ENCODE measurements at regions not wholly inside any gene's neighbourhood (a gene's known extent, or its start where the extent isn't known, plus 50 kb on each side); places are given as distances from the start of the nearest gene placed in this dataset.
"Not testable (repeated sequence)": the region's sequence is repeated elsewhere in the genome, so short reads cannot be mapped to it uniquely, and the experiment has no call there.

- no peak for DNase-seq
Measured at GRCh38 chr12:91880528-91880927, 265.1 kb downstream of the BTG1 start.

- no peak for DNase-seq
Measured at GRCh38 chr12:91877456-91878235, 268.0 kb downstream of the BTG1 start.

GRCh38 chr12:91877022-91877421 is 268.6 kb downstream of the BTG1 start:
- DNase-seq: no peak

- DNase-seq: not testable (repeated sequence)
Measured at GRCh38 chr12:91875671-91876070, 270.0 kb downstream of the BTG1 start.

- DNase-seq: no peak
Measured at GRCh38 chr12:91874086-91874865, 271.4 kb downstream of the BTG1 start.

- DNase-seq: no peak
Measured at GRCh38 chr12:91871751-91872150, 273.9 kb downstream of the BTG1 start.

GRCh38 chr12:91870872-91871707 is 274.6 kb downstream of the BTG1 start:
- DNase-seq: no peak

- no peak for DNase-seq
Measured at GRCh38 chr12:91868054-91868453, 277.6 kb downstream of the BTG1 start.

- DNase-seq: no peak
Measured at GRCh38 chr12:91866566-91866965, 279.1 kb downstream of the BTG1 start.

GRCh38 chr12:91863702-91864101 is 281.9 kb downstream of the BTG1 start:
- no peak for DNase-seq

GRCh38 chr12:91861554-91861953 is 284.1 kb downstream of the BTG1 start:
- DNase-seq: no peak

GRCh38 chr12:91859347-91859746 is 286.3 kb downstream of the BTG1 start:
- no peak for DNase-seq

GRCh38 chr12:91857813-91858542 is 287.7 kb downstream of the BTG1 start:
- DNase-seq: no peak

- no peak for DNase-seq
Measured at GRCh38 chr12:91854725-91855124, 290.9 kb downstream of the BTG1 start.

- no peak for DNase-seq
Measured at GRCh38 chr12:91853350-91854127, 292.1 kb downstream of the BTG1 start.

GRCh38 chr12:91852634-91853033 is 293.0 kb downstream of the BTG1 start:
- no peak for DNase-seq

- no peak for DNase-seq
Measured at GRCh38 chr12:91851741-91852477, 293.7 kb downstream of the BTG1 start.

GRCh38 chr12:91846466-91847055 is 299.1 kb downstream of the BTG1 start:
- no peak for DNase-seq

GRCh38 chr12:91845365-91845764 is 300.3 kb downstream of the BTG1 start:
- DNase-seq: no peak

GRCh38 chr12:91841822-91842221 is 303.8 kb downstream of the BTG1 start:
- DNase-seq: no peak

- no peak for DNase-seq
Measured at GRCh38 chr12:91836696-91837095, 308.9 kb downstream of the BTG1 start.

All from NCI-H1105 (cell line).